Erythroblast (primary cell): ENCODE measurements at regions not wholly inside any gene's neighbourhood (a gene's known extent, or its start where the extent isn't known, plus 50 kb on each side); places are given as distances from the start of the nearest gene placed in this dataset.

ENCODE experiments used
- DNase-seq, 2 experiments: peaks; one replicate each; lab custom pipeline; 2025; lab: John Stamatoyannopoulos, UW
- GATA1 ChIP-seq: IDR thresholded peaks from 2 replicates; pipeline ENCODE4 v1.6.1; 2011; ENCODE audit warnings: low read depth, mild to moderate bottlenecking, control low read depth, low read length, moderate library complexity
- POLR2A ChIP-seq: IDR thresholded peaks from 2 replicates; pipeline ENCODE4 v1.6.1; 2011; ENCODE audit warnings: mild to moderate bottlenecking, low read length

DNA sequence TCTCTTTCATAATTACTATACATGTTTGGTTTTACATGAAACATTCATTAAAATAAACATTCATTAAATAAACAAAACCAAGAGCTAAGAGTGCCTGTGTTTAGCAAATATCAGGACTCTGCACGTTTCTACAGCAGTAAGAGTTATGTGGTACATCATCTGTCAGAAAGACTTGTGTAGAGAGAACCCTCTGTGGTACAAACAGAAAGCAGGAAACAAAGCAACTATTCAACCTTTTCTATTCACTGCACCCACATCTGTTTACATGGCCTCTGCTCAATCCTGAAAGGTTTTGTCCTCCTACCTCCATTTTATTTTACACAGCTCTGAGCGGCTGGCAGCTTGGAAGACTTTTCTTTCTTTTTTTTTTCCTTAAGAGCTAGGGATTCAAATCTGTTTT, 90.7 kb upstream of the PCDH18 start:
- DNase-seq = no peak
- TF ChIP-seq GATA1 = no peak

- DNase-seq = no peak
- no peak for TF ChIP-seq GATA1
- no peak for TF ChIP-seq POLR2A
Observed at GRCh38 chr4:137621056-137621455, 88.8 kb upstream of the PCDH18 start.

GRCh38 chr4:137614491-137614890, 82.2 kb upstream of the PCDH18 start:
- no peak for TF ChIP-seq POLR2A
- TF ChIP-seq GATA1 = no peak
- no peak for DNase-seq

GRCh38 chr4:137611998-137612700, 79.9 kb upstream of the PCDH18 start:
- no peak for DNase-seq
- TF ChIP-seq POLR2A (no peak), GATA1 (no peak)

- no peak for TF ChIP-seq GATA1
- TF ChIP-seq POLR2A = no peak
- DNase-seq = no peak
Observed at GRCh38 chr4:137610960-137611359, 78.7 kb upstream of the PCDH18 start.

DNA sequence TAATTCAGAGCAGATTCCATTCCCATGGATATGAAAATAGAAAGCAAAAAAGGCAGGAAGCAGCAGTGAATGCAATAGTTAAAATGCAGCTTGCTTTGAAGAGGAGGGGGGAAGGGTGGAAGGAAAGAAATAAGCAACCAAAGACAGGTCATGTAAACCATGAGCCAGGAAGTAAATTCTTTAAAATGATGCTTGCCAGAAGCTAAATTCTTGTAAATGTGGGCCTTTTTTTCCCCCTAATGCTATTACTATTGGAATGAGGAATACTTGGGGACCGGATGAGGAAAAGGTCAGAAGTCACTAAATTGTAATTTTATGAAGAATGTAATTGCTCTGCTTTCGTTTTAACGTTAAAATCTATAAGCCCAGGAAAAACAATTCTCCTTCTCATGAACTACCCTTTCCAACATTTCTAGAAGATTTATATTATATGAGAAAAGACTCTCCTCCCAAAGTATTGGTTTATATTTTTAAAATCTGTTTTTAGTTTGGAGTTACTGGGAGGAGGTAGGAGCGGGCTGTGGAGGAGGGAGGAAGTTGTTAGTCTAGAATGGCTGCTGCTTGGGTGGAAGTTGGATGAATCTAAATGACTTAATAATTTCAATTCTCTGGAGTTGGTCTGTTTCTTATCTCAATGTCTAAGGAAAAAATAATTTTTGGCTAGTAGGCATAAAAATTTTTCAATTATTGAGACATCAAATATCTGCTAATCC, 77.6 kb upstream of the PCDH18 start:
- no peak for TF ChIP-seq POLR2A
- no peak for TF ChIP-seq GATA1
- DNase-seq = no peak

- TF ChIP-seq POLR2A = no peak
- no peak for TF ChIP-seq GATA1
- DNase-seq = no peak
Observed at GRCh38 chr4:137608085-137608484, 75.8 kb upstream of the PCDH18 start.

- TF ChIP-seq GATA1 (no peak), POLR2A (no peak)
- DNase-seq = no peak
Observed at GRCh38 chr4:137602436-137602835, 70.1 kb upstream of the PCDH18 start.

DNA sequence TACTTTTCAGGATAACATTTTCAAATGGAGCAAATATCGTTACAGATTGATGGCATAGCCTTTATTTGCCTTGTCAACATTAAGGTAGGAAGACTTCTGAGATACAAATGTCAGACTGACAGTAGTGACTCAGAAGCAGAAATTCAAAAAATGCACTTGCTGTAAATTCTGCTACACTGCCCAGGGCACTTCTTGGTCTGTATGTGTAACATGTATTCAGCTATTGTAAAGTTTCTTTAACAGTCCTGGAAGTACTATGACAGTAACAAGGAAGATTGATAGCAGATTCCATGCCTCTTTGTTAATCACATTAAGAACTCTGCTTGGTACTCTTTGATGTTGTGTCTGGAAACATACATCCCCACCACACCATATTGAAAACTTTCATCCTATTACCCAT, 69.6 kb upstream of the PCDH18 start:
- no peak for DNase-seq
- no peak for TF ChIP-seq POLR2A
- no peak for TF ChIP-seq GATA1

DNA sequence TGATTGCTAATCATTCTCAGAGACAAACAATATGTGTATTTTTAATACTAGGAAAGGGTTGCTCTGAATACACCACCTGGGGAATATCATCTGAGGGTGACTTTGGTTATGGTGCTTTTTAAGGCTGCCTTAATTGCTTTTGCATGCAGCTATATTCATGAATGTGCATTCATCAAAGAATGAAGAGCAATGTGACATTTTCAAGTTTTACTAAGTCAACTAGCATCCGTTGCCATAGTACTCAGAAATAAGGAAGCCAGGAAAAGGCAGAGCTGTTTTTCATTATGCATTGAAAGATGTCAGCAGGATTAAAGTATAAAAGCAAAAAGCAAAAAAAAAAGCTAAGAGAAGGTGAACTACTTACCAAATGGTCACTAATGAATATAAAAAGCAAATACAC, 67.4 kb upstream of the PCDH18 start:
- no peak for DNase-seq
- no peak for TF ChIP-seq POLR2A
- no peak for TF ChIP-seq GATA1

GRCh38 chr4:137597752-137598430, 65.6 kb upstream of the PCDH18 start:
- TF ChIP-seq POLR2A = no peak
- no peak for TF ChIP-seq GATA1
- DNase-seq = no peak

DNA sequence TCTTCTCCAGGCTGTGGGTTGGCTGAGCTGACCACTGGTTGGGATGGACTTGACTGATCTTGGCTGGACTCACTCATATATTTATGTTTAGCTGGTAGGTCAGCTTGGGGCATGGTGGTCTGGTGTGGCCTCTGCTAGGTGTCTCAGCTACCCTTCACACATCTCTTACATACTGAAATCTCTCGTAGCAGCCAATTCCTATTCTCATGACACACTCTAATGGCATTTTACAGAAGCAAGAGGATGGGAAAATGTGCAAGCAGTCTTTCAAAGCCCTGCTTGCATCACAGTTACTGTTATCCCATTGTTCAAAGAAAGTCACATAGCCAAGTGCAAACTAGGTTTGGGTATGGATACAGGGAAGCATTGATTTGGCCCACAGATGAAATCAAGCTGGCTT, 55.5 kb upstream of the PCDH18 start:
- TF ChIP-seq POLR2A (no peak), GATA1 (no peak)
- no peak for DNase-seq

DNA sequence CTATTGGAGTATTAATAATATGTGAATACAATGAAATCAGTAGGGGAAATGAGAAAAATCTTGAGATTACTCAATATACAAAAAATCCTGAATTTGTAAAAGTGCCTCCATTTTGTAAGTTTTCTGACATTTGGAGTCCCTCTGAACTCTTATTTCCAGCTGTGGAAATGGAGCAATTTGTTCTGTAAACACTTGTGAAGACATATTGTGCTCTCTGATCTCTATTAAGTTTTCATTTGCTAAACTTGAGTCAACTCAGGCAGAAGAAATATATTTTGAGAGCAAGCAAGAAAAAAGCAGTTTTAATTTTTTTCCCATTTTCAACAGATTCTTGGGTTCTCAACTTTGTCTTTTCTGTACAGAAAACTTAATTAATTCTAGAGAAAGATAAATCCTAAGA, 51.4 kb upstream of the PCDH18 start:
- no peak for DNase-seq
- TF ChIP-seq POLR2A (no peak), GATA1 (no peak)
